ENCODE measurements at regions not wholly inside any gene's neighbourhood (a gene's known extent, or its start where the extent isn't known, plus 50 kb on each side); places are given as distances from the start of the nearest gene placed in this dataset.

DNA sequence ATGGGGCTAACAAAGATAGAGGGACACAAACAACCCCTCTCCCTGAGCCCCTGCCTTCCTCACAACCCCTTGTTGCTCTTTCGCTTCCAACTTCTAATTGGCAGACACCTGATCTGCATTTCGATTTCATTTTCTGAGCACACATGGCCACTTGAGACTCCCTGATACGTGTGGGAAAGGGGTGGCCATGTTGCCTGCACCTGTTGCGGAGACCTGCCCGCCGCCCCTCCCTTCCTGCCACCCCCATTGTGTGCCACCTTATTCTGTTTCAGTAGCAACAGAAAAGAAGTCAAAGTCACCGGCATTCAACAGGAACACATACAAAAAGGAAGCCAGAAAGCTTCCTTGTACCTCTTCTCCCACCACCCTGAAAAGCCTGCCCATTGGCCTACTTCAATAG, 254.7 kb upstream of the SOX9 start:
- intact Hi-C loops (cut with micrococcal nuclease) = no loop called here
- WGBS (ENCODE audit: insufficient coverage) = 84% methylated on average over 7 of the region's 7 CpGs
- ATAC-seq (ENCODE audit: low read depth) (no peak), DNase-seq (no peak)
- no peak overlapping the region for H3K9ac ChIP-seq (ENCODE audit: low read length)
- CTCF ChIA-PET = no interaction called here
- H3K4me3 ChIP-seq (ENCODE audit: control extremely low read depth in 1 of 5, extremely low read depth in 1 of 5, insufficient read depth in 1 of 5, low read depth in 2 of 5, low read length in 4 of 5) = no peak overlapping the region
- no peaks in the 10 kb centered on the region for H4K20me1 ChIP-seq (ENCODE audit: control insufficient read depth, insufficient read depth, low read length, poor library complexity, severe bottlenecking)
- no peak overlapping the region for H2AFZ ChIP-seq (ENCODE audit: insufficient read depth, low read depth, low read length, poor library complexity, severe bottlenecking)
- H3K4me2 ChIP-seq (replicated peaks; ENCODE audit: low read depth, low read length, poor library complexity, severe bottlenecking) = no peak overlapping the region
- H3K4me1 ChIP-seq (ENCODE audit: control insufficient read depth in 2 of 2, insufficient read depth in 2 of 2, low read length in 2 of 2) = no peaks in the 10 kb centered on the region
- POLR2A ChIA-PET = no interaction called here
- no peaks in the 10 kb centered on the region for H3K79me2 ChIP-seq (ENCODE audit: control insufficient read depth, insufficient read depth, low read length)
- TF ChIP-seq EZH2 (IDR thresholded peaks at IDR 0.05; ENCODE audit: borderline replicate concordance, insufficient read depth, low read depth, low read length, poor library complexity, severe bottlenecking) = no peak
- TF ChIP-seq, protein P1, sequence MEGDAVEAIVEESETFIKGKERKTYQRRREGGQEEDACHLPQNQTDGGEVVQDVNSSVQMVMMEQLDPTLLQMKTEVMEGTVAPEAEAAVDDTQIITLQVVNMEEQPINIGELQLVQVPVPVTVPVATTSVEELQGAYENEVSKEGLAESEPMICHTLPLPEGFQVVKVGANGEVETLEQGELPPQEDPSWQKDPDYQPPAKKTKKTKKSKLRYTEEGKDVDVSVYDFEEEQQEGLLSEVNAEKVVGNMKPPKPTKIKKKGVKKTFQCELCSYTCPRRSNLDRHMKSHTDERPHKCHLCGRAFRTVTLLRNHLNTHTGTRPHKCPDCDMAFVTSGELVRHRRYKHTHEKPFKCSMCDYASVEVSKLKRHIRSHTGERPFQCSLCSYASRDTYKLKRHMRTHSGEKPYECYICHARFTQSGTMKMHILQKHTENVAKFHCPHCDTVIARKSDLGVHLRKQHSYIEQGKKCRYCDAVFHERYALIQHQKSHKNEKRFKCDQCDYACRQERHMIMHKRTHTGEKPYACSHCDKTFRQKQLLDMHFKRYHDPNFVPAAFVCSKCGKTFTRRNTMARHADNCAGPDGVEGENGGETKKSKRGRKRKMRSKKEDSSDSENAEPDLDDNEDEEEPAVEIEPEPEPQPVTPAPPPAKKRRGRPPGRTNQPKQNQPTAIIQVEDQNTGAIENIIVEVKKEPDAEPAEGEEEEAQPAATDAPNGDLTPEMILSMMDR (IDR thresholded peaks at IDR 0.05) = no peak
- no peaks in the 10 kb centered on the region for H3K36me3 ChIP-seq (replicated peaks in 1 of 2; ENCODE audit: control extremely low read depth in 1 of 2, control insufficient read depth in 1 of 2, extremely low read depth in 1 of 2, insufficient read depth in 2 of 2, low read length in 1 of 2)
- no peaks in the 10 kb centered on the region for H3K27me3 Mint-ChIP-seq
- no peaks in the 10 kb centered on the region for H3K4me1 Mint-ChIP-seq
- H3K27ac ChIP-seq (ENCODE audit: low read length in 2 of 2) = no peak overlapping the region
- no peaks in the 10 kb centered on the region for H3K9me3 ChIP-seq (ENCODE audit: control extremely low read depth in 1 of 3, control insufficient read depth in 2 of 3, insufficient read depth in 1 of 3, low read length in 2 of 3)
- no peaks in the 10 kb centered on the region for H3K27me3 ChIP-seq (replicated peaks in 1 of 4; ENCODE audit: control extremely low read depth in 1 of 4, control insufficient read depth in 3 of 4, insufficient read depth in 4 of 4, low read length in 3 of 4)
- H3K4me3 Mint-ChIP-seq = no peak overlapping the region
- H3K27ac Mint-ChIP-seq = no peak overlapping the region
- no peaks in the 10 kb centered on the region for H3K9me3 Mint-ChIP-seq (ENCODE audit: insufficient read depth)

DNA sequence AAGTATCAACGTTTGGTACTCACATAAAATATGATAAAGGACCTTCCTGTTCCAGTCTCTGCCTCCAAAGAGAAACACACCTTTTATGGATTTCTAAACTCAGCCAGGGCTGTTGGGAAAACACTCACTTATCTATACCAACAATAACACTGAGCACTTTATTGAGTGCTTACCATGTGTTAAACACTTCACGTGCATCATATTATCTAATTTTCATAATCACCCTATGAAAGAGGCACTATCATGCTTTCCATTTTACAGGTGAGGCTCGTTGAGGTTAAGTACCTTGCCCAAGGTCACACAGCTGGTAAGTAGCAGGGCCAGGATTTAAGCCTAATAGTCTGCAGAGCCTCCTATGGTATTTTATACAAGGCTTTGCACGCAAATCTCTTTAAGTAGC, 251.5 kb upstream of the SOX9 start:
- no peak overlapping the region for H2AFZ ChIP-seq (ENCODE audit: insufficient read depth, low read depth, low read length, poor library complexity, severe bottlenecking)
- H3K4me2 ChIP-seq (replicated peaks; ENCODE audit: low read depth, low read length, poor library complexity, severe bottlenecking) = no peak overlapping the region
- H3K36me3 ChIP-seq (replicated peaks in 1 of 2; ENCODE audit: control extremely low read depth in 1 of 2, control insufficient read depth in 1 of 2, extremely low read depth in 1 of 2, insufficient read depth in 2 of 2, low read length in 1 of 2) = no peaks in the 10 kb centered on the region
- CTCF ChIA-PET = no interaction called here
- Mint-ChIP-seq H3K4me1 (no peaks in the 10 kb centered on the region), H3K27me3 (no peaks in the 10 kb centered on the region), H3K4me3 (no peak overlapping the region), H3K27ac (no peak overlapping the region), H3K9me3 (ENCODE audit: insufficient read depth) (no peaks in the 10 kb centered on the region)
- H3K27ac ChIP-seq (ENCODE audit: low read length in 2 of 2) = no peak overlapping the region
- H3K27me3 ChIP-seq (replicated peaks in 1 of 4; ENCODE audit: control extremely low read depth in 1 of 4, control insufficient read depth in 3 of 4, insufficient read depth in 4 of 4, low read length in 3 of 4) = no peaks in the 10 kb centered on the region
- TF ChIP-seq, protein P1 (IDR thresholded peaks at IDR 0.05) = no peak
- TF ChIP-seq EZH2 (IDR thresholded peaks at IDR 0.05; ENCODE audit: borderline replicate concordance, insufficient read depth, low read depth, low read length, poor library complexity, severe bottlenecking) = no peak
- intact Hi-C loops (cut with micrococcal nuclease) = no loop called here
- H3K9me3 ChIP-seq (ENCODE audit: control extremely low read depth in 1 of 3, control insufficient read depth in 2 of 3, insufficient read depth in 1 of 3, low read length in 2 of 3) = no peaks in the 10 kb centered on the region
- 78% methylated on average over 3 of the region's 4 CpGs for WGBS (ENCODE audit: insufficient coverage)
- H3K9ac ChIP-seq (ENCODE audit: low read length) = no peak overlapping the region
- H4K20me1 ChIP-seq (ENCODE audit: control insufficient read depth, insufficient read depth, low read length, poor library complexity, severe bottlenecking) = no peaks in the 10 kb centered on the region
- POLR2A ChIA-PET = no interaction called here
- DNase-seq (no peak), ATAC-seq (ENCODE audit: low read depth) (no peak)
- no peaks in the 10 kb centered on the region for H3K79me2 ChIP-seq (ENCODE audit: control insufficient read depth, insufficient read depth, low read length)
- H3K4me1 ChIP-seq (ENCODE audit: control insufficient read depth in 2 of 2, insufficient read depth in 2 of 2, low read length in 2 of 2) = no peaks in the 10 kb centered on the region
- no peak overlapping the region for H3K4me3 ChIP-seq (ENCODE audit: control extremely low read depth in 1 of 5, extremely low read depth in 1 of 5, insufficient read depth in 1 of 5, low read depth in 2 of 5, low read length in 4 of 5)

Data from B cell (primary cell).